SK-N-MC (cell line): ENCODE measurements at regions not wholly inside any gene's neighbourhood (a gene's known extent, or its start where the extent isn't known, plus 50 kb on each side); places are given as distances from the start of the nearest gene placed in this dataset.

Source experiments
- DNase-seq: peaks from one replicate; pipeline ENCODE4 v3.0.0-alpha.2; 2011; ENCODE audit warnings: low read depth, low spot score
- H3K27ac ChIP-seq: fragments of 200-600 bp; sonication (generic); 2 replicates; pipeline ENCODE4 v1.5.1; 2016; ENCODE audit warnings: mixed run types
- H3K36me3 ChIP-seq: fragments of 200-600 bp; sonication (generic); 2 replicates; pipeline ENCODE4 v1.6.1; 2017; ENCODE audit warnings: antibody characterized with exemption, low read length, mixed read lengths; ENCODE audit not compliant: insufficient read depth
- H3K4me3 ChIP-seq: fragments of 200-600 bp; sonication (generic); 2 replicates; pipeline ENCODE4 v1.5.1; 2016
- H3K9ac ChIP-seq: fragments of 200-600 bp; sonication (generic); 2 replicates; pipeline ENCODE4 v1.8.0; 2017; ENCODE audit warnings: mixed run types, mixed read lengths; ENCODE audit not compliant: insufficient read length
- H3K9me3 ChIP-seq: fragments of 200-600 bp; sonication (generic); 2 replicates; pipeline ENCODE4 v1.6.1; 2017; ENCODE audit warnings: low read depth, mild to moderate bottlenecking, antibody characterized with exemption, low read length, moderate library complexity, mixed read lengths
- EZH2 ChIP-seq: fragments of 200-600 bp; sonication (generic); IDR thresholded peaks from one replicate; pipeline ENCODE4 v1.6.1; 2017; ENCODE audit warnings: antibody characterized with exemption
- FOXP2 ChIP-seq: optimal IDR thresholded peaks from 2 replicates; pipeline ENCODE3; 2011; ENCODE audit warnings: mild to moderate bottlenecking, moderate library complexity; ENCODE audit not compliant: insufficient read depth; ENCODE audit errors: extremely low read length, control extremely low read depth
- POLR2AphosphoS5 ChIP-seq: IDR thresholded peaks from 2 replicates; pipeline ENCODE4 v1.6.1; 2012; ENCODE audit warnings: mild to moderate bottlenecking, low read depth, low read length, borderline replicate concordance

DNA sequence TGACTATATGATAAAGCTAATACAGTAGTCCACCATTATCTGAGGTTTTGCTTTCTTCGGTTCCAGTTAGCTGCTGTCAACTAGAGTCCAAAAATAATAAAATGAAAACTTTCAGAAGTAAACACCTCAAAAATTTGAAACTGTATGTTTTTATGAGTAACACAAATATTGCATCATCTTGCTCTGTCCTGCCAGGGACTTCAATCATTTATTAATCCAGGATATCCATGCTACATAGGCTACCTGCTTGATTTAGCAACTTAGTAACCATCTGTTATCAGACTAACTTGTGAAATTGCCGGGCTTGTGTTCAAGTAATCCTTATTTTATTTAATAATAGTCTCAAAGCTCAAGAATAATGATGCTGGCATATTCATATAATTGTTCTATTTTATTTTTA is 1537.8 kb upstream of the PABPC4L start:
- H3K27ac ChIP-seq = no peak overlapping the region
- no peaks in the 10 kb centered on the region for H3K9me3 ChIP-seq
- H3K9ac ChIP-seq = no peak overlapping the region
- no peak for DNase-seq
- no peak overlapping the region for H3K4me3 ChIP-seq
- H3K36me3 ChIP-seq = no peaks in the 10 kb centered on the region
- no peak for TF ChIP-seq POLR2AphosphoS5
- no peak for TF ChIP-seq EZH2
- TF ChIP-seq FOXP2 = no peak

DNA sequence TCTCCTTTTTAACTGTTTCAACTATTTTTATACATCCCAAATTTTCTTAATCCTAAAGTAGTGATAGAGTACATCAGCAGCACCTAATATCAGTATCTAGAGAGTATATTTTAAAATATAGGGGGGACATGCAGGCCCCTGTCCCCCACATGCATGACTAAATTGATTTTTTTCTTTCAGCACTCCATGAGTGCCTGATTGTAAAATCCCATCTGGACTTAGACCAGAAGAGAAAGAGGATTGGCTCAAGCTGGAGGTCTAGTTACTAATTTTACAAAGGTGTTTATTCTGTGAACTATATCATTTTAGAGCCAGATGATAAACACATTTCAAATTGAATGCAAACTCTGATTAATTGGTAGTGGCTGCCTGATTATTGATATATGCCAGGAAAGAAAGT is 1533.9 kb upstream of the PABPC4L start:
- no peak overlapping the region for H3K4me3 ChIP-seq
- H3K9ac ChIP-seq = no peak overlapping the region
- H3K27ac ChIP-seq = no peak overlapping the region
- TF ChIP-seq POLR2AphosphoS5 (no peak), FOXP2 (no peak), EZH2 (no peak)
- DNase-seq = no peak
- H3K36me3 ChIP-seq = no peaks in the 10 kb centered on the region
- no peaks in the 10 kb centered on the region for H3K9me3 ChIP-seq

DNA sequence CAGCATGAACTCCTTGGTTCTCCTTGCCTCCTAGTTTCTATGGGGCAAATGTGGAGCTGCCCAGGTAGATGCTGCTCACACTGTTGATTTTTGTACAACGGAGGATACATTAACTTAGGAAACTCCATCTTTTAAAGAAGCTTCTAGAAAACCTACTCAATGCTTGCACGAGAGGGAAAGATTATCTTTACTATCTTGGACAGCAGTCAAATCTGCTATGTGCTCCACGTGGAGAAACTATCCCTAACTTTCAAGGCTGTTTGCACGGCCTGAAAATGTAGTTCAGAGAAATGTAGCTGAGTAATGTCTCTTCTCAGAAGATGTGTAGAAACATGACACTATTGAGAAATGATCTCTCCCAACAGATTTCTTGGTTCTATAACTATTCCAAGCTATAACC is 1530.9 kb upstream of the PABPC4L start:
- no peak for TF ChIP-seq FOXP2
- no peak for TF ChIP-seq EZH2
- TF ChIP-seq POLR2AphosphoS5 = no peak
- no peak for DNase-seq
- Histone ChIP-seq H3K4me3 (no peak overlapping the region), H3K9me3 (no peaks in the 10 kb centered on the region), H3K9ac (no peak overlapping the region), H3K36me3 (no peaks in the 10 kb centered on the region), H3K27ac (no peak overlapping the region)

DNA sequence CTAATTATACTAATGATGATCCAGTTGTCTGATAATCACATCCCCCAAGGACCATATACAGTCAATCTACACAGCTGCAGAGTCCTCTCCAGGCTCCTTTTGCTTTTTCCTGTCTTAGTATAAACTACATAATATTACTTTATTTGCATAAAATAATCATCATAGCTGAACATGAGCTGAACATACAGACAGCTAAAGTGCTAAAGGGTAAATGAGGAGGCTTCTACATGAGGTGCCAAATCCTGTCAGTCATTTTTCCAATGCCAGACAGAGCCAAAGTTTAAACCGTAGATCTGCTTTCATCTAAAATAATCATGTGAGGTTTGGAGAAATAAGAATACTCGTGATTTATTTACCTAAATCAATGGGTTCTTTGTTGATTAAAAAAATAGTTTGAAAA is 1530.1 kb upstream of the PABPC4L start:
- Histone ChIP-seq H3K9me3 (no peaks in the 10 kb centered on the region), H3K4me3 (no peak overlapping the region), H3K9ac (no peak overlapping the region), H3K36me3 (no peaks in the 10 kb centered on the region), H3K27ac (no peak overlapping the region)
- DNase-seq = no peak
- TF ChIP-seq FOXP2 (no peak), EZH2 (no peak), POLR2AphosphoS5 (no peak)

DNA sequence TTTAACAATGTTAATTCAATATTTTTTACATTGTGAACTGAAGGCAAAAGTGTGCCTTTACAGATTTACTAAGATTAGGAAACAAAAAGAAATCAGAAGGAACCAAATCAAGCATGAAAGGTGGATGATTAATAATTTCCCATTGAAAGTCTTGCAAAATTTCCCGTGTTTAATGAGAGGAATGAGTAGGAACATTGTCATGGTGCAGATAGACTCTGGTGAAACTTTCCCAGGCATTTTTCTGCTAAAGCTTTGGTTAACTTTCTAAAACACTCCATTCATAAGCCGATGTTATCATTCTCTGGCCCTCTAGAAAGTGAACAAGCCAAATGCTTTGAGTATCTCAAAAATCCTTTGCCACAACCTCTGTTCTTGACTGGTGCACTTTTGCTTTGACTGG is 1522.8 kb upstream of the PABPC4L start:
- Histone ChIP-seq H3K27ac (no peak overlapping the region), H3K4me3 (no peak overlapping the region), H3K36me3 (no peaks in the 10 kb centered on the region), H3K9ac (no peak overlapping the region), H3K9me3 (no peaks in the 10 kb centered on the region)
- DNase-seq = no peak
- TF ChIP-seq FOXP2 (no peak), POLR2AphosphoS5 (no peak), EZH2 (no peak)

DNA sequence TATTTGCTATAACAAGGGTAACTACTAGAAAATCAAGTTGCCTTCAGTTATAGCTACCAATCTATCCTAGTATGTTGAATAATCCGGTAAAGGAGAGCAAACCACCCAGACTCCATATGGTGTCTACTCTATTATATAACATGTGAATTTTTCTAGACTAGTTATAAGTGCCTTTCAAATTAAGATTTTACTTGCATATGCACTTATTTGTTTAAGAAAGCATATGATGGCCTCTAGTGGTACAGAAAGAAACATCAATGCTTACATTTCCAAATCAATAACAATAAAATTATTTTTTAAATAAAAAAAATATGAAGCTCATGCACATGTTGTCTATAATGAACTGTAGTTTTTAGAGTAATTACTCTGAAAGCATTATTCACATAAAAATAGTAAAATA is 1516.4 kb upstream of the PABPC4L start:
- no peak overlapping the region for H3K4me3 ChIP-seq
- H3K27ac ChIP-seq = no peak overlapping the region
- no peak for DNase-seq
- TF ChIP-seq POLR2AphosphoS5 = no peak
- no peak for TF ChIP-seq EZH2
- no peak for TF ChIP-seq FOXP2
- no peak overlapping the region for H3K9ac ChIP-seq
- H3K36me3 ChIP-seq = no peaks in the 10 kb centered on the region
- H3K9me3 ChIP-seq = no peaks in the 10 kb centered on the region

DNA sequence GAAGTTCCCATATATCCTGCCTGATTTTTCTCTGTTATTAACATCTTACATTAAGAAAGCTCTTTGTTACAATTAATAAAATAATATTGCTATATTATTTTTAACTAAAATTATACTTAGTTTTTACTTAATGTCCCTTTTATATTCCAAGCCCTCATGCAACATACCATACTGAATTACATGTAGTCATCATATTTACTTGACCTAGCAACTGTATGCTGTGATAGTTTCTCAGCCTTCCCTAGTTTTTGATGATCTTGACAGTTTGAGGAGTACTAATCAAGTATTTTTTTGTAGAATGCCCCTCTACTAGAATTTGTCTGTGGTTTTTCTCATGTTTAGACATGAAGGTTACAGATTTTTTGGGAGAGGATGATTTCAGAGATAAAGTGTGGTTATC is 1503.8 kb upstream of the PABPC4L start:
- Histone ChIP-seq H3K36me3 (no peaks in the 10 kb centered on the region), H3K9me3 (no peaks in the 10 kb centered on the region), H3K4me3 (no peak overlapping the region), H3K27ac (no peak overlapping the region), H3K9ac (no peak overlapping the region)
- DNase-seq = no peak
- TF ChIP-seq FOXP2 (no peak), POLR2AphosphoS5 (no peak), EZH2 (no peak)

DNA sequence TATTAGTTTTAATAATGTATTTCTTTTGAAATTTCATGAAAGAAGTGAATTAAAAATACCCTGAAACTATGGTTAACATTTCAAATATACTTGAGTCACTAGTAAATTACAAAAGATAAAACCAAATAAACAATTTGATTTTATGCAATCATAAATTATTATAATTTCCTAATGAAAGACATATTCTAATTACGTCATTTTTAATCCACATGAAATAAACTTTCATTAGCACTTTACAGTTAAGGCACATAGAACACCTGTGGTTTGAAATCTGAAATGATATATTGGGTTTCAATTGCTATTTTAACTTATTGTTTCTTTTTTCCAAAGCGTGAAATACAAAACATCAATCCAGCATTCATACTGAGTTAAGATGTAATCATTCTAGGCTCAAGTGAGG is 1492.5 kb upstream of the PABPC4L start:
- Histone ChIP-seq H3K36me3 (no peaks in the 10 kb centered on the region), H3K4me3 (no peak overlapping the region), H3K9ac (no peak overlapping the region), H3K27ac (no peak overlapping the region), H3K9me3 (no peaks in the 10 kb centered on the region)
- TF ChIP-seq EZH2 = no peak
- DNase-seq = no peak

DNA sequence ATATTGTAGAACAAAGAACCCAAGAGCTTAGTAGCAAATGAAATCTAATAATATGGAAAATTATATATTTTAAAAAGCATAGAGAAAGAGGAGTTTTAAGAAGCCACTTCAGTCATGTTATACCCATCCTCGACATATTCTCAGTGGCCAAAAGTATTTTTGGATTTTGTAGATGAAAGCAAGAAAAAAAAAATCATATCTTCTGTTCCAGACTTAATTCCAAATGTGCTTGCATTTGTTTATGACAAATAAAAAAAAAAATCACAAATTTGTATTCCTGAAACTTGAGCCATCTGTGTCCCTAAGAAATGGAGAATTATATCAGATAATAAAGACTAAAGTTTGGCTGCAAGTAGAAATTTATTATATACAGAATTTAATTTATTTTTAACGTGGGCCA is 1482.4 kb upstream of the PABPC4L start:
- H3K4me3 ChIP-seq = no peak overlapping the region
- H3K36me3 ChIP-seq = no peaks in the 10 kb centered on the region
- DNase-seq = no peak
- TF ChIP-seq EZH2 = no peak
- no peak for TF ChIP-seq FOXP2
- no peak for TF ChIP-seq POLR2AphosphoS5
- no peak overlapping the region for H3K9ac ChIP-seq
- H3K9me3 ChIP-seq = no peaks in the 10 kb centered on the region
- no peak overlapping the region for H3K27ac ChIP-seq

DNA sequence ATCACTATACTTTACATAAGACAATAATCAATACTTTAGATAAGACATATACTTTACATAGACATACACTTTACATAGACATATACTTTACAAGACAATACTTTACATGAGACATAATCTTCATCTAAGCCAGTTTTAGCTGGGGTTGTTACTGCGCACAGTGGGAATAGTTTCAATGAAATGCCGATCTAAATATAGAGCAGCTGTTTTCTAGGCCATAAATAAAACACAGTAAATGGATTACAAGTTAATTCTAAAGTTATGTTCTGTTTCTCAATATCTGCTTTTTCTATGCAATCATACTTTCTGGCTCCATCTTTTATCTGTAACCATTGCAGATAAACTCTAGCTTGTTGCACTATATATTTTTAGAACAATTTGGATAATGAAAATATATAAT is 1470.6 kb upstream of the PABPC4L start:
- Histone ChIP-seq H3K9ac (no peak overlapping the region), H3K4me3 (no peak overlapping the region), H3K9me3 (no peaks in the 10 kb centered on the region), H3K36me3 (no peaks in the 10 kb centered on the region), H3K27ac (no peak overlapping the region)
- DNase-seq = no peak
- no peak for TF ChIP-seq EZH2
- no peak for TF ChIP-seq FOXP2
- TF ChIP-seq POLR2AphosphoS5 = no peak

DNA sequence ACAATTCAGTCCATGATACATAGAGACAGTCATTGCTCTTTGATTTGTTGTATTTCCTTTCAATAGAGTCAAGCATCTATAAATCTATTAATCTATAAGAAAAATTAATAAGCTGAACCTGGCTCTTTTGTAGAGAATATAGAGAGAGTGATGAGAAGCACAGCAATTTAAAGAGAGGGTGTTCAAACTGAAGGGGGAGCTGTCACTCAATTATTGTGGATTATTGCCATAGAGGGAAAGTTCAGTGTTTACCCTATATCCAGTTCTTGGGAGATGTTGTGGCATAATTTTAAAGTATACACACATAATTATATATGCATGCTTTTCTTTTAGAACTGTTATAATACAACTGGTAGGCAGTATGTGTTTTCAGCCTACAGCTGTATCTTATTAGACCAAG is 1469.0 kb upstream of the PABPC4L start:
- no peaks in the 10 kb centered on the region for H3K36me3 ChIP-seq
- H3K27ac ChIP-seq = no peak overlapping the region
- DNase-seq = no peak
- no peak for TF ChIP-seq EZH2
- no peak for TF ChIP-seq FOXP2
- TF ChIP-seq POLR2AphosphoS5 = no peak
- H3K4me3 ChIP-seq = no peak overlapping the region
- H3K9ac ChIP-seq = no peak overlapping the region
- H3K9me3 ChIP-seq = no peaks in the 10 kb centered on the region
